Suprapubic skin (tissue), 4 donors: ENCODE measurements at regions not wholly inside any gene's neighbourhood (a gene's known extent, or its start where the extent isn't known, plus 50 kb on each side); places are given as distances from the start of the nearest gene placed in this dataset.
A peak's percentile ranks its signal among the peaks of the same experiment; 100 is the strongest.

Source experiments
- DNase-seq, 2 donors: peaks; one replicate each; pipeline ENCODE4 v3.0.0-alpha.2; 2019; ENCODE audit warnings: low spot score in 2 of 2
- H3K27ac ChIP-seq: fragments of 200-600 bp; sonication (generic); one replicate; pipeline ENCODE4 v1.5.1; 2019
- H3K27me3 ChIP-seq: fragments of 200-600 bp; sonication (generic); one replicate; pipeline ENCODE4 v1.5.1; 2019
- H3K36me3 ChIP-seq: fragments of 200-600 bp; sonication (generic); one replicate; pipeline ENCODE4 v1.5.1; 2019
- H3K4me1 ChIP-seq: fragments of 200-600 bp; sonication (generic); one replicate; pipeline ENCODE4 v1.5.1; 2019
- H3K4me3 ChIP-seq: fragments of 200-600 bp; sonication (generic); one replicate; pipeline ENCODE4 v1.5.1; 2019; ENCODE audit warnings: mild to moderate bottlenecking
- H3K9me3 ChIP-seq: fragments of 200-600 bp; sonication (generic); one replicate; pipeline ENCODE4 v1.5.1; 2019
- EP300 ChIP-seq: sonication (generic); formaldehyde crosslinking; IDR thresholded peaks from one replicate; pipeline ENCODE4 v1.6.1; 2017; ENCODE audit warnings: antibody characterized with exemption
- POLR2A ChIP-seq, 2 donors: fragments of 450-650 bp; IDR thresholded peaks; one replicate each; pipeline ENCODE4 v1.6.1; 2017; ENCODE audit warnings: antibody characterized with exemption in 2 of 2, mild to moderate bottlenecking in 2 of 2, moderate library complexity in 2 of 2
- POLR2AphosphoS5 ChIP-seq, 3 donors: sonication (generic); formaldehyde crosslinking; IDR thresholded peaks; one replicate each; pipeline ENCODE4 v1.6.1; 2017; ENCODE audit warnings: antibody characterized with exemption in 3 of 3
- WGBS: methylation state at CpG from one replicate; pipeline ENCODE4 v1.1.5; 2018; 5-methylcytosine and 5-hydroxymethylcytosine counted together
- TF ChIP-seq, protein P1 (sequence below), 2 donors: fragments of 200-600 bp in 1 of 2; fragments of 450-650 bp in 1 of 2; sonication (generic) in 1 of 2; IDR thresholded peaks; one replicate each; pipeline ENCODE4 v1.5.1; 2016 to 2019; ENCODE audit warnings: antibody characterized with exemption in 2 of 2, mild to moderate bottlenecking in 1 of 2, moderate library complexity in 1 of 2

GRCh38 chr7:35545831-35546230 lies 149.1 kb downstream of the HERPUD2 start:
- no peak for DNase-seq
- no peaks in the 10 kb centered on the region for H3K36me3 ChIP-seq
- H3K4me3 ChIP-seq: no peak overlapping the region
- no peaks in the 10 kb centered on the region for H3K4me1 ChIP-seq
- peaks cover 11% of the 10 kb centered on the region for H3K27me3 ChIP-seq
- no peaks in the 10 kb centered on the region for H3K9me3 ChIP-seq
- WGBS: 76% methylated on average over 5 of the region's 5 CpGs
- TF ChIP-seq POLR2AphosphoS5 (IDR thresholded peaks at IDR 0.05) (no peak), EP300 (no peak), POLR2A (IDR thresholded peaks at IDR 0.05) (no peak)
- TF ChIP-seq, protein P1, sequence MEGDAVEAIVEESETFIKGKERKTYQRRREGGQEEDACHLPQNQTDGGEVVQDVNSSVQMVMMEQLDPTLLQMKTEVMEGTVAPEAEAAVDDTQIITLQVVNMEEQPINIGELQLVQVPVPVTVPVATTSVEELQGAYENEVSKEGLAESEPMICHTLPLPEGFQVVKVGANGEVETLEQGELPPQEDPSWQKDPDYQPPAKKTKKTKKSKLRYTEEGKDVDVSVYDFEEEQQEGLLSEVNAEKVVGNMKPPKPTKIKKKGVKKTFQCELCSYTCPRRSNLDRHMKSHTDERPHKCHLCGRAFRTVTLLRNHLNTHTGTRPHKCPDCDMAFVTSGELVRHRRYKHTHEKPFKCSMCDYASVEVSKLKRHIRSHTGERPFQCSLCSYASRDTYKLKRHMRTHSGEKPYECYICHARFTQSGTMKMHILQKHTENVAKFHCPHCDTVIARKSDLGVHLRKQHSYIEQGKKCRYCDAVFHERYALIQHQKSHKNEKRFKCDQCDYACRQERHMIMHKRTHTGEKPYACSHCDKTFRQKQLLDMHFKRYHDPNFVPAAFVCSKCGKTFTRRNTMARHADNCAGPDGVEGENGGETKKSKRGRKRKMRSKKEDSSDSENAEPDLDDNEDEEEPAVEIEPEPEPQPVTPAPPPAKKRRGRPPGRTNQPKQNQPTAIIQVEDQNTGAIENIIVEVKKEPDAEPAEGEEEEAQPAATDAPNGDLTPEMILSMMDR (IDR thresholded peaks at IDR 0.05): no peak
- no peak overlapping the region for H3K27ac ChIP-seq

- H3K9me3 ChIP-seq: no peaks in the 10 kb centered on the region
- 82% methylated on average over 7 of the region's 7 CpGs for WGBS
- no peak for TF ChIP-seq EP300
- TF ChIP-seq, protein P1 (IDR thresholded peaks at IDR 0.05): no peak
- no peak for TF ChIP-seq POLR2AphosphoS5 (IDR thresholded peaks at IDR 0.05)
- no peak for TF ChIP-seq POLR2A (IDR thresholded peaks at IDR 0.05)
Observed at GRCh38 chr7:35544028-35544742, 150.8 kb downstream of the HERPUD2 start.

GRCh38 chr7:35537067-35538023 lies 157.6 kb downstream of the HERPUD2 start:
- Histone ChIP-seq H3K27ac (no peak overlapping the region), H3K27me3 (peaks cover under 1% of the 10 kb centered on the region), H3K4me1 (peaks cover 7% of the 10 kb centered on the region), H3K9me3 (no peaks in the 10 kb centered on the region), H3K36me3 (no peaks in the 10 kb centered on the region), H3K4me3 (peak overlapping the region; percentile 49)
- peak; percentile 77 to 88 for DNase-seq
- 7% methylated on average over 22 of the region's 43 CpGs for WGBS
- TF ChIP-seq POLR2A (IDR thresholded peaks at IDR 0.05): no peak
- TF ChIP-seq, protein P1 (IDR thresholded peaks at IDR 0.05): peak; percentile 78 to 92

More at GRCh38 chr7:35544028-35544742, 150.8 kb downstream of the HERPUD2 start:
- H3K4me1 ChIP-seq: no peaks in the 10 kb centered on the region
- H3K36me3 ChIP-seq: no peaks in the 10 kb centered on the region
- no peak overlapping the region for H3K27ac ChIP-seq
- H3K4me3 ChIP-seq: no peak overlapping the region
- no peak for DNase-seq
- peaks cover 11% of the 10 kb centered on the region for H3K27me3 ChIP-seq

GRCh38 chr7:35536396-35536826 lies 158.5 kb downstream of the HERPUD2 start:
- 74% methylated on average over 11 of the region's 11 CpGs for WGBS

More at GRCh38 chr7:35536396-35536826, 158.5 kb downstream of the HERPUD2 start:
- no peaks in the 10 kb centered on the region for H3K9me3 ChIP-seq
- no peak for DNase-seq
- H3K27me3 ChIP-seq: peaks cover 4% of the 10 kb centered on the region
- no peaks in the 10 kb centered on the region for H3K36me3 ChIP-seq
- H3K4me3 ChIP-seq: no peak overlapping the region
- H3K4me1 ChIP-seq: peaks cover 7% of the 10 kb centered on the region
- no peak for TF ChIP-seq POLR2AphosphoS5 (IDR thresholded peaks at IDR 0.05)
- TF ChIP-seq EP300: no peak
- no peak for TF ChIP-seq POLR2A (IDR thresholded peaks at IDR 0.05)
- TF ChIP-seq, protein P1 (IDR thresholded peaks at IDR 0.05): no peak
- no peak overlapping the region for H3K27ac ChIP-seq
